GM04503 (cell line): ENCODE measurements at regions not wholly inside any gene's neighbourhood (a gene's known extent, or its start where the extent isn't known, plus 50 kb on each side); places are given as distances from the start of the nearest gene placed in this dataset.

Experiments used
- DNase-seq: peaks from one replicate; pipeline ENCODE4 v3.0.0-alpha.2; 2012; ENCODE audit warnings: low read depth

DNA sequence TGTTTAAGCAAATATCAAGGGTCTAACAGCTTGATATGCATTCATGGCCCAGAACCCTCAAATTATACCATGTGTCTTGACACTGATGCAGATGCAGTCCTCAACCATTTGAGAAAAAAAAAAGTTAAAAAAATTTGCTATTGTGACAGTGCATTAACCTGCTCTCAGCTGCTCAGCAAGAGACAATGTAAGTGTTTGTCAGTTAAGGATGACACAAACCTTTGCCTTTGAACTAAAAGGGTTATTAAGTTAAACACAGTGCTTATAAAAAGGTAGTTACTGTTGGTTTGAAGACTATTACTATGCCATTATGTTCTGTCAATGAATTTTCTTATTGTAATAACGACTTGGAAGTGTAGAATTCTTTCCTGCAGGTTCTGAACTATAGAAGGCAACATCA lies 655.6 kb upstream of the NEGR1 start:
- DNase-seq, result no peak

DNA sequence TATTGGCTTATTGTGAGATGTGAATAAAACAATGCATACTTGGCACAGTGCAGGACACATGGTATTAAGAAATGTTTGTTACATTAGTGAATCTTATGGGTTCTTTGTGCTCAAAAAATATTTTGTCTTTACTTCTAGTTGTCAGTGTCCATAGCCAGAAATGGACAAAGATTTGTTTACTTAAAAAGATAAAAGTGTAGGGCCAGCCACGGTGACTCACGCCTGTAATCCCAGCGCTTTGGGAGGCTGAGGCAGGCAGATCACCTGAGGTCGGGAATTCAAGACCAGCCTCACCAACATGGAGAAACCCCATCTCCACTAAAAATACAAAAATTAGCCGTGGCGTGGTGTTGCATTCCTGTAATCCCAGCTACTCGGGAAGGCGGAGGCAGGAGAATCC lies 654.6 kb upstream of the NEGR1 start:
- no peak for DNase-seq

DNA sequence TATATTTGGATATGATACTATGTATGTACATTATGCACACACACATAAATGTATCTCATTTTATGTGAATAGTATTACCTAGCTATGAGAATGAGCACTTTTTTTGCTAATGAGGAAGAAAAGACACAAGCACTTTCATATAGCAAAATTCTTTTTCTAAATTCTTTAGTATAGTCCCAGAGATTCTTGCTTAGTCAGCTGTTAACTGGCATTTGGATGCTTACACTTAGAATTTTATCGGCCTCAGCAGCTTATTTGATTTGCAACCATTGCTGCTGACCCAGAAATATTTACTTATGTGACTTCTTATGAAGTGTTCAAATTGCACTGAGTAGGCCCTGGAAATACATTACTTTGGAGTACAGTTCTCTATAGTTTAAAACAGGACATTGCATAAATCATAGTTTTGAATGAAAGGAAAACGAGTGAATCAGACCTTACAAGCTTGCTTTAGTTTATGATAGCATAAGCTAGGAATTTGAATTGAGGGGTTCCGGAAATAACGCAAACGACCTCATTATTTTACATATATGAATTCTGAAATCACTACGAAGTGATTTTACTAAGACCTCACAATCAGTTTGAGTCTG lies 653.9 kb upstream of the NEGR1 start:
- DNase-seq, result no peak

DNA sequence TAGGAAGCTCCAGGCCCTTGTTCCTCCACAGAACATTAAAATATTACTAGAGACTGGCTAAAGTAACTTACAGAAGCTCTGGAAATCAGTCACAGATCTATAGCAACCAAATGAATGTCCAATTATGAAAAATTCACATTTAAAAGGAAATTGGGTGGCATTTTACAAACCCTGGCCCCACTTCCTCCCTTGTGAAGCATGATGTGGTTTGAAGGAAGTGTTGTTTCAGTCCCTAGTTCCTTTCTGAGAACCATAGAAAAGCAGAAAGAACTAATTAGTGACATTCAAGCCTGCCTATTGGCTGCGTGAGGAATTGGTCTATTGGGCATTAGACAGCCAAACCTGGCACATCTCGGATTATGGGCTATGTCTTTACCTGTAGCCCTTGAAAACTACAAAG lies 649.7 kb upstream of the NEGR1 start:
- DNase-seq, result no peak

DNA sequence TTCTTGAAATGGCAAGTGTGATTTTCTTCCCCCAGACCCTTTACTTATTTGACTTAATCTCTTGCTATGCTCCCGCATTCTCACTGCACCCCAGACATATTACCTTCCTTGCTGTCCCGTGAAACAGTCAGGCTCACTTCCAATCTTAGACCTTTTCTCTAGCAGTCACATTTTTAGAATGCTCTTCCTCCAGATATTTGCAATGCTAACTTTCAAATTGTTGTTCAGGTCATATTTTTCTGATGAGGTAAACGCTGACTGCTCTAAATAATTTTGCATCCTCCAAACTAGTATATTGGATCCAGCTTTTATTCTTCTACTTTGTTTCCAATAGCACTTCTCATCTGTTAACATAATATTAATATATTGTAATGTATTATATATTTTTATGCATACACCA lies 648.2 kb upstream of the NEGR1 start:
- DNase-seq, result no peak

DNA sequence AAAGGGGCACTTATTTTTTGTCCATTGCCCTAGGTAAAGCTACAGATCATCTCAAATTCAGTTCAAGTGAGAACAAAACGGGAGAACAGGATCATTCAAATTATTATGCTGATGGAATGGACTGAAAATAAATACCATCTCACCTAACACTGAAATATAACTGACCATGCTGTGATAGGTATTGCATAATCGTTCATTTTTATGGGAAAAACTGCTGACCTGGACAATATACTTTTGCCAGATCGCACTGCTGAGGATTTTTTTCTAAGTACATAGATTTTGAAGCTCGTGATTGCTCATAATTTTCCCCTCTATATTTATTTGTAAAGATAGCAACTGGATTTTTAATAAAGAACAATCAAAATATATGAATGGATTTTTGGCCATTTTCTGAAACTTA lies 636.6 kb upstream of the NEGR1 start:
- DNase-seq, result no peak

DNA sequence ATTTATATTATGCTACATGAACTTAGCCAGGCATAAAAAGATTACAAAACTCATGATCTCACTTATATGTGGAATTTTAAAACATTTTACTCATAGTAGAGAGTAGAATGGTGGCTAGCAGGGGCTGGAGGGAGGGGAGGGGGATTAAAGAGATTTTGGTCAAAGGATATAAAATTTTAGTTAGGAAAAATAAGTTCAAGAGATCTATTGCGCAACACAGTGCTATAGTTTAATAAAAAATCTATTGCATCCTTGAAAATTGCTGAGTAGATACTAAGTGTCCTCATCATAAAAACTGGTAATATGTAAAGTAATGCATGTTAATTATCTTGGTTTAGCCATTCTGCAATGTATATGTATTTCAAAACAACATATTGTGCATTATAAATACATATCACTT lies 635.6 kb upstream of the NEGR1 start:
- DNase-seq, result no peak

DNA sequence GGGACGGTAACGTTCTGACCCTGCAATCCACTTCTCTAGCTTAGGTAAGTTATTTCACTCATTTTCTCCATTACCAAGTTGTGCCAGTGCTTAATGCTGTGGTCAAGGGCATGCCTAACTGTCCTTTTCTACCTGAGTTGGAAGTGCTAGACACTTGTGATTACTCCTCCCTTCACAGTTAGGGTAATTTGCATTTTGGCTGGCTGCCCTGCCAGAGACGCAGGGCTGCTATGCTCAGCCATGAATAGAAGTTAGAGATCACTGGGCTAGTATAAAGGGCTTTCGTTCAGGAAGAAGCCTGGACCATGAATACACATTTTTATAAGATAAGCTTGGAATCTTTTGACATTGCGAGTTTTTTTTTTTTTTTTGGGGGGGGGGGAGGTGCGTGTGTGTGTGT lies 633.2 kb upstream of the NEGR1 start:
- DNase-seq, result no peak

DNA sequence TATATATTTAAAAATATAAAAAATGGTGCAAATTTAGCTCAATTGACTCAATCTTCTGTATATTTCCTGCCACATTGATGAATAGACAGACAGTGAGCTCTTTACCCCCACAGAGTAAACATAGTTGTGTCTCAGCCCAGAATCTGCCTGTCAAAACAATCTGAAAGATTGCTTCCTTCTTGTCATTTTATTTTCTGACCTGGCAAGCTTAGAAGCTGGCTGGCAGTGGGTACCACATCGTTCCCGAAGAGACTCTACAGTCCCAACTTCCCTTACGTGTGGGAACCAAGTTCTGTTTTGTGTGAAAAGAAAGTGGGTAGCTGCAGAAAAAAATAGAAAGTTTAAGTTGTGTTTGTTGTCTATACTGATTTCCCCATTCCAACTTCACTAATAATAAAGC lies 629.3 kb upstream of the NEGR1 start:
- no peak for DNase-seq

DNA sequence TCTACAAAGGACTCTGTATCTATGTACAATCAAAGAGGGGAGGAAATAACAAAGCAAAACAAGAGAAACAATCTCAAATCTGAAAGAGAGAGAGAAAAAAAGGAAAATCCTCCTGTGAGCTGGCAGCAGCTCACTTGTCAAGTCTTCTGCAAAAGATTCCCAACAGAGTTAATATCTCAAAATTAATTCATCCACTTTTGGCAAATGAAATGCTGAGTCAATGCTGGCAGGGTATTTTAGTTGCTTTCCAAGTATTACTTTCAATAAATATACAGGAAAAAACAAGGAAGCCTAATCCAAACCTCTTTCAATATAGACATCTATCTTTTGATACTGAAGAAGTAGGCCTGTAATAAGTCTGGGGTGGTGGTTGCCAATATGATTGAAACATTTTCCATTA lies 613.9 kb upstream of the NEGR1 start:
- no peak for DNase-seq

DNA sequence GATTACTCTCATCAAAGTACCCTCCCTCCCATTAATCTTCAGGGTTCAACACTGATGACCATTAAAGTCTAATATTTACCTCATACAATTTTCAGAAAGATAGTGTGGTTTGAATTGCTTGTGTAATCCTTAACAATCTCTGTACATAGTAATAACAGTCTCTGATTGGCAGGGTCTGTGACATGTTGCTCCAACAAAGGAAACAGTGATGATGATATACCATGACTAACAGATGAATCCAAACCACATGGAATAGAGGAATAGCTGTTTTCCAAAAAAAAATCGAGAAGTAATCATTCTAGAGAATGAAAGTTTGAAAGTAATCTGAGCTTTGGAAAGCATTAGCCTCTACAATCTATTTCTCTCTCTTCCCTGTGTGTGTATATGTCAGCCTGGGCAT lies 610.1 kb upstream of the NEGR1 start:
- no peak for DNase-seq

DNA sequence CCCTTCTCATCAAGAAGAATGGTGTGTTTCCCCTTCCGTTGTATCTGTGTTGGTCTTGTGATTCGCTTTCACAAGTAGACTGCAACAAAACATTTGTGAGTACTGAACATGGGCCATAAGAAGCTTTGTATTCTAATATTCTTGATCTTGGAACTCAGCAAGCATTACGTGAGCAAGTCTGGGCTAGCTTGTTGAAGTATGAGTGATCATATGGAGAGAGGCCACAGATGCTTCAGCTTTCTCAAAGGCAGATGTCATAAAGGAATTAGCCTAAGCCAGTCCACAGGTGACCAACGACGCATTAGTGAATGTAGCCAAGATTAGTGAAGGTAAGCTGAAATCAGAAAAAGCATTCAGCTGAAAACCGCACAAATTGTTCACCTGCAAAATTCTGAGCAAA lies 609.6 kb upstream of the NEGR1 start:
- DNase-seq, result no peak

DNA sequence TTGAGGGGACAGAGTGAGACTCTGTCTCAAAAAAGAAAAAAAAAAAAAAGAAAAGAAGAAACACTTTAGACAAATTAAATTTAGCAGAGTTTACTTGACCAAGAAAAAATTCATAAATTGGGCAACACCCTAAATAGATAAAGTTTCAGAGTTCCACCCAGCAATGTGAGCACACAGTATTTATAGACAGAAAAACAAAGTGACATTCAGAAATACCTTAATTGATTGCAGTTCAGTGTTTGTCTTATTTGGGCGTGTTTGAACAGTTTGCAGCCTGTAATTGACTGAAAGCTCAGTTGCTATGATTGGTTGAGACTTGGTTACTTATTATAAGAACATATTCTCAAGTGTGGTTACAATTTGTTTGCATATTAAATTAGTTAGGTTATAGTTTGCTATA lies 603.5 kb upstream of the NEGR1 start:
- DNase-seq, result no peak

DNA sequence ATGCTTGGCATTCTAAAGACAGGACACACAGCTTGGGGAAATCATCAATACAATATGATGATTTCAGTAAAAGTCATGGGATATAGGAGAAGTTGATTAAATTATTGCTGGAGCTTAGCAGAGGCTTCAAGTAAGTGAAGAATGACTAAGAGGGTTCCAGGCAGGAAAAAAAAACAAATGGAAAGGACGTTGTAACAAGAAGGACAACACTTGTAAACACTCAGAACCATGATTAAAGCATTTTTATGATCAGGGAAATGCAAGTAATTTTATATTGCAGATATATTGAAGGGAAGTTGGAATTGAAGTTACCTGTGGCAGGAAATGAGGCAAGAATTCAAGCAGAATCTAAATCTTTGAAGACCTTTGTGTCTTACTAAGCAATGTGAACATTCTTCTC lies 602.7 kb upstream of the NEGR1 start:
- DNase-seq, result no peak

DNA sequence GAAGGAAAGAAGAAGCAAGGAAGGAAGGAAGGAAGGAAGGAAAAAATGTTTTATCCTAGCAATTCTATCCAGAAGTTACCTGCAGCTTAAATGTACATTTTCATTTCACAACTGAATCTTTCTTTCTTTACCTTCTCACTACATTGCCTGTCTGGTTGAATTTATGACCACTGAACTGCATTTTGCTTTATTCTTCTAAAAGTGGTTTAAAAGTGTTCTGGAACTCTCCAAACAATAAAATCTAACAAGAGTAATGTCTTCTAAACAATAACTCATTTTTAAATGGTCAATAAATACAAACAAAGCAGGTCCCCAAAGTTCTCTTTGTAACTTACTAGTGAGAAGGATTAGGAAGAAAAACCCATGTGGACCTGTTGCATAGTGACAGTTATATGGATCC lies 587.5 kb upstream of the NEGR1 start:
- no peak for DNase-seq

DNA sequence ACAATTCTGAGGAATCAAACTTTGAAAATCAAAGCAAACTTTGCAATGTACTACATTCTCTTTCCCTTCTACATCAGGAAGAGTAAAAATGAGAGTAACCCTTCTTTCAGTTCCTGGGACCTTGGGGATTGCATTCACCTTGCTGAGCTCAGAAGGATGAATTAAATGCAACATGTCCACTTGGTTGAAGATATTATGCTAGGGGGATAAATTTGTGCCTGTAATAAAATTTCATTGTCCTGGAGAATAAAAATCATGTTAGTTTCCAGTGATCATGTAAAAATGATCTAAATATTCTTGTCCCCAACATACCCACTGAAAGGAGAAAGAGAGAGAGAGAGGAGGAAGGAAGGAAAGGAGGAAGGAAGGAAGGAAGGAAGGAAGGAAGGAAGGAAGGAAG lies 587.1 kb upstream of the NEGR1 start:
- DNase-seq, result no peak

DNA sequence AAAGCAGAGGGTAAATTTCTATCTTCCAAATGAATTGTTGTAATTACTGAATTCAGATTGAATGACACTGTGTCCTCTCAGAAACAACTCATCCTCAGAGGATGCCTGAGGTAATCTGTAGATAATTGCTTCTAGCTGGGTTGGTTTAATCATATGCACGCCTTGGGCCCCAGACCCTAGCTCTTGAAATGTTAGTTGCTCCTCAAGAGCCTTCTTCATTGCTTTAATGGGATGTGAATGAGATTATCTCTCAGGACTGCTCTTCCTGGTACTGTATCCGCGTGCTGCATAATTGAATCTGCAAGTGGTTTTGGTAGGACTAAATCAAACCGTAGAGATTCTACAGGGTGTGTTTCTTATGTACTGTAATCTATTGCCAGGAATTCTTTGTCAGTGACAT lies 569.3 kb upstream of the NEGR1 start:
- DNase-seq, result no peak

DNA sequence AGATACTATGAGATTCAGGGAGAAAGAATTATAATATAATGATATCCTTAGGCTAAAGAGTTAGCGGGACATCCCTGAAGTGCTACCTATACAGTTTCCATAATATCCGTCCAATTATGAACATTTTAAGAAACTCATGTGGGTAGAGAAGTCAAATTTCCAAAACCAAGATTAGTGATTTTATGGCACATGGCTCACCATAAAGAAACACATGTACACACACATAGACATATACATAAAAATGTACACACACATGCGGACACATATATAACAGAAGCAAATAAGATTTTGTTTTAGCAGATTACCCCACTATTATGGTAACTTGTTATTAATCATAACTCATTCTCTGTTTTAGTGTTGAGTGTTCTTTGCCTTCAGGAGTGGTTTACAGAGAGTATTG lies 566.7 kb upstream of the NEGR1 start:
- DNase-seq, result no peak

DNA sequence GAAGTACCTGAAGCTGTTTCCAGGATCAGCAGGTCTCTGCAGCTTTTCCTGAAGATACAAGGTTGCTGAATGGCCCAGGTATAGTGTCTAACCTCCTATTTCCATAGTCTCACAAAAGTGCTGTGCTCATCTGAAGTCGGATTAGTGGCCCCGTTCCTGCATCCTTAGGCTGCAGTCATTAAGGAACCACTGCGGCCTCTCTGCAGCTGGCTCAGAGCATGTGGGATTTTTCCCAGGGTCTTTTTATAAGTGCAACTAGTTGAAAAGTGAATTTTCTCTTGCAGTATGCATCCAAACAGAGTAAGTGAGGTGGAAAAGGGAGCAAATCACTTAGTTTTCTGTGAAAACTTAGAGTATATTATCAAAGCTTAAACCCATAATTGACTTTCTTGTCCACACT lies 565.3 kb upstream of the NEGR1 start:
- no peak for DNase-seq

DNA sequence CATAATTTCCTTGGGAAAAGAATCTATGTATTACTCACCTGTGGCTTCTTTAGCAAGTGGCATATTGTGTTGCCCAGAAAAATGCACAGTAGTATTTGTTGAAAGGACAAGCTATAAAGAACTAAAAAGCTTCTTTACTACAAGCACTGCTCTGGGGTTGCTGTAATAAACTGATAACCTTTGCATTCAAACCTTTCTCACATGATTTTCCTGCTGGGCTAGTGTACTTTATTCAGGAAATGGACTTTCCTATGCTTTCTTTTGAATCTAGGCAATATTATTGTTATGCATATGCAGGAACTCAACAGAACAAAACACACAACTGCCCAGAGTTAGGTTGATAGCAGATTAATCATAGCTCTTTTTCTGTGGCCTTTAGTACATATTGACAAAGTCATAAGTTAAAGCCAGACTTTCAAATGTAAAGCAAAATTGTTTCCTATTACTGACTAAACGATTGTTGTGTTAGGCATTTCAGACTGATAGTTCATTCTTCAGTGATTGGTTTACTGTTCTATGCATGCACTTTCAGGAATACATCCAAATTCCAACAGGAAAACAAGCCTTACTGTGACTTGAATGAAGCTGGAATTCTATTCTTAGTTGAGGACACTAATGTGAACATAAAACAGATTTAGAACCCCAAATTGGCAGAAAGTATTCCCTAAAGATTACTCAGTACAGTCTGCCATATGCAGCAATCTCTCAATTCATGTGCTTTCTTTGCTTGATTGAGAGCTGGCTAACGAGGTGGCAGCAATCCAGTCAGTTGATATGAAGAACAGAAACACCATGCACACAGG lies 564.3 kb upstream of the NEGR1 start:
- no peak for DNase-seq

DNA sequence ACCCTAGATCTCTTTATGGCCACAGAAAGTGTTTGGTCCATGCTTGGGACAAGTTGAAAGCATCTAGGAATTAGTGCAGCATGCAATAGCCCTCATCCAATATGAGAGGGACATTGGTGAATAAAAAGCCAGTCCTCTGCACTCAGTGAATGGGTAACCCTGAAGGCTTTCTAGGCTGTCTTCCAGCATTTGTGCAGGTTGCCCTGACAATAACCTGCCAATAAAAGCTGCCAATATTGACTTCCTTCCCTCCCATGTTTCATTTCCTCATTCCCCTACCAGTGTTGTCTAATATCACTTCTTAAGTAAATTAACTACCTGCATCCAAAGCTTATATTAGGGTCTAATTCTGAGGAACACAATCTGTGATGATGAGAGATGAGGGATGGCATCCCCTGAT lies 563.6 kb upstream of the NEGR1 start:
- DNase-seq, result no peak

DNA sequence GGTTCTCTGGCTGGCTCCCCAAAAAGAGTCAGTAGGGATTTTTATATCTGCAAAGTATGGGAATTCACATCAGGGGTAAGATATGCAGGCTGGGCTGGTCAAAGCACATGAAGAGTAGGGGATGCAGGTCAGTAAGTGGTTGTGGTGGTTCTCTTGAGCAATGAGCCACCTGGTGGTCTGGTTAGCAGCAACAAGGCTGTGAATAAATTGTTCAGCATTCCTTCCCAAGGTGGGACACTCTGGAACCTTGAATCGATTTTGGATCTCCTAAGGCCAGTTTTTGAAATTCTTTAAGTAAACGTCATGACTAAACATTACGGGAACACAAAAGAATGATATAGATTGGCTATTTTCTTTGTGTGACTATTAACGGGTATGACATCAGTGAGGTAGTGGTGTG lies 563.0 kb upstream of the NEGR1 start:
- no peak for DNase-seq

DNA sequence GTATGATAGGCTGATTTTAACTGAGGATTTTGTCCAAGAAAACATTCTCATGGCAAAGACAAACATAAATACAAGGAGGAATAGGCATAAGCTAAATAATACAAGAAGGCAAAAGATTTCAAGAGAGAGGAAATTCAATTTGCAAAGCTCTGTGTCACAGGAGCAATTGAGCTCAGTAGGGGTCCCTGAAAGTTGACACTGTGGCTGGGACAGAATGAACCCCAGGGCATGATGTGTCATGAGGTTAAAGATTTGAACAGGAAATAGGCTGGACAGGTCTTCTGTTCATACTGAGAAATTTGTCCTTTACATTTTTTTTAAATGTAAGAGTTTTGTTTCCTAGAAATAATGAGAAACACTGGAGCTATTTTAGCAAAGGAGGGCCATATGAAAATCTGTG lies 555.4 kb upstream of the NEGR1 start:
- DNase-seq, result no peak
